ENCODE measurements at regions not wholly inside any gene's neighbourhood (a gene's known extent, or its start where the extent isn't known, plus 50 kb on each side); places are given as distances from the start of the nearest gene placed in this dataset.

DNA sequence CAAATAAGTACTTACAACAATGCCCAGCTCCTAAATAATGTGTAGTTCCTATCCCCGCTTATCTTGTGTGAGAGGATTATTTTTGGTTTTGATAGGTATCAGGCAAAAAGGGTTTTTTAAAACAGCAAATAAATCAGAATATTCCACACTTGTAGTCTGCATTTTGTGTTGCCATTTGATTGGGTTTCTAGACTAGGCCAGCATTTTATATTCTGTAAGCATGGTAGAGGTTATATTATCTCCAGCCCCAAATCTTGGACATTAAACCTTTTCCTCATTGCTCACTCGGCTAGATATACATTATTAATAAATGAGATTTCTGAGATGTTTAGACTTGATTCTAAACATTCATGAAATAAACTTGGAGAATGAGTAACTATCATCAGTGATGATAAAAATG, 165.7 kb upstream of the C1orf21 start:
- H4K8ac ChIP-seq (ENCODE audit: low read depth in 2 of 2, low read length in 2 of 2) = no peak overlapping the region
- no peak overlapping the region for H3K4me2 ChIP-seq (ENCODE audit: low read depth, low read length)
- H3K23ac ChIP-seq (ENCODE audit: low read depth, low read length) = no peak overlapping the region
- peaks cover 11% of the 10 kb centered on the region for H3K27me3 ChIP-seq (ENCODE audit: control insufficient read depth, insufficient read depth, low read length)
- no peak overlapping the region for H4K91ac ChIP-seq (ENCODE audit: insufficient read depth, low read depth, low read length)
- H3K9me1 ChIP-seq (ENCODE audit: insufficient read depth, low read length) = peaks cover 4% of the 10 kb centered on the region; the same call in 1 of the 2 replicates
- H3K9me3 ChIP-seq (ENCODE audit: control insufficient read depth, insufficient read depth, low read length) = no peaks in the 10 kb centered on the region
- dilution Hi-C loops (cut with HindIII; ENCODE audit: low sequenced_read_pairs, unreplicated experiment) = no loop called here
- H2BK5ac ChIP-seq (ENCODE audit: low read depth, low read length, poor library complexity, severe bottlenecking) = no peak overlapping the region
- no peak overlapping the region for H3K4ac ChIP-seq (ENCODE audit: low read depth, low read length)
- H3K36me3 ChIP-seq (ENCODE audit: control insufficient read depth, insufficient read depth, low read length) = no peaks in the 10 kb centered on the region
- no peaks in the 10 kb centered on the region for H3K4me1 ChIP-seq (ENCODE audit: control insufficient read depth, insufficient read depth, low read length)
- BruUV-seq (replicated peaks) = no TSS peak
- TF ChIP-seq RFX5 (IDR thresholded peaks at IDR 0.05; ENCODE audit: low read depth, low read length) (no peak), MAZ (IDR thresholded peaks at IDR 0.05; ENCODE audit: borderline replicate concordance, low read depth, low read length) (no peak), POLR2A (IDR thresholded peaks at IDR 0.05; ENCODE audit: low read depth, low read length) (no peak), CEBPB (IDR thresholded peaks at IDR 0.05; ENCODE audit: low read depth, low read length) (no peak), ELK1 (IDR thresholded peaks at IDR 0.05; ENCODE audit: borderline replicate concordance, low read depth, low read length) (no peak), RAD21 (IDR thresholded peaks at IDR 0.05; ENCODE audit: low read length) (no peak), CHD1 (IDR thresholded peaks at IDR 0.05; ENCODE audit: low read depth, low read length) (no peak), SMC3 (IDR thresholded peaks at IDR 0.05; ENCODE audit: low read depth, low read length) (no peak), NFE2L2 (IDR thresholded peaks at IDR 0.05; ENCODE audit: low read depth, low read length) (no peak), RCOR1 (IDR thresholded peaks at IDR 0.05; ENCODE audit: insufficient replicate concordance, low read length) (no peak), BHLHE40 (IDR thresholded peaks at IDR 0.05; ENCODE audit: low read depth, low read length) (no peak), CTCF (conservative IDR thresholded peaks at IDR 0.05; ENCODE audit: low read depth, low read length) (no peak), MAFK (IDR thresholded peaks at IDR 0.05; ENCODE audit: low read depth, low read length) (no peak), MXI1 (IDR thresholded peaks at IDR 0.05; ENCODE audit: borderline replicate concordance, low read depth, low read length) (no peak), USF2 (IDR thresholded peaks at IDR 0.05; ENCODE audit: low read depth, low read length) (no peak), FOS (IDR thresholded peaks at IDR 0.05; ENCODE audit: low read depth, low read length) (no peak)
- no peak overlapping the region for H2BK20ac ChIP-seq (ENCODE audit: low read depth, low read length)
- H3K56ac ChIP-seq (ENCODE audit: extremely low read depth, insufficient read depth, low read length) = no peak overlapping the region
- H3K18ac ChIP-seq (ENCODE audit: low read depth, low read length) = no peak overlapping the region
- H3K14ac ChIP-seq (replicated peaks; ENCODE audit: low read depth, low read length) = no peak overlapping the region
- no peaks in the 10 kb centered on the region for H3K79me1 ChIP-seq (ENCODE audit: low read depth in 1 of 2, low read length in 2 of 2)
- H4K5ac ChIP-seq (ENCODE audit: low read depth, low read length) = no peak overlapping the region
- in situ Hi-C loops (cut with MboI; ENCODE audit: low sequenced_read_pairs) = loop anchor here (5.0 to 10.0 kb wide), 2 partner anchors 139 to 444 kb away; no protein-coding TSS in a partner anchor
- ATAC-seq (ENCODE audit: low read depth) (no peak), DNase-seq (no peak)
- no peak overlapping the region for H2AFZ ChIP-seq (replicated peaks; ENCODE audit: low read length, poor library complexity)
- ChIA-PET POLR2A (ENCODE audit: unreplicated experiment) (no interaction called here), CTCF (no interaction called here)
- no peak overlapping the region for H3K27ac ChIP-seq (ENCODE audit: insufficient read depth, low read length)
- H4K20me1 ChIP-seq (ENCODE audit: insufficient read depth, low read length) = no peaks in the 10 kb centered on the region
- WGBS, 2 experiments (ENCODE audit: extremely low coverage in 2 of 2, insufficient read length in 1 of 2) = no CpG with 5 or more reads among the region's 2 CpGs
- H2AK9ac ChIP-seq (replicated peaks; ENCODE audit: low read depth, low read length, poor library complexity) = no peak overlapping the region
- no peak overlapping the region for H2AK5ac ChIP-seq (ENCODE audit: low read depth, low read length)
- no peak overlapping the region for H3K4me3 ChIP-seq (ENCODE audit: insufficient read depth, low read depth, low read length)
- no peak overlapping the region for H2BK120ac ChIP-seq (ENCODE audit: low read depth, low read length)
- intact Hi-C loops (cut with micrococcal nuclease) = loop anchor here (5.0 to 10.0 kb wide), 5 partner anchors 166 to 566 kb away; partner anchors contain the start of genes APOBEC4 and C1orf21
- H3K9ac ChIP-seq (ENCODE audit: low read depth, low read length) = no peak overlapping the region
- no peak overlapping the region for H2BK15ac ChIP-seq (ENCODE audit: low read depth, low read length)
